Keratinocyte (primary cell): ENCODE measurements at regions not wholly inside any gene's neighbourhood (a gene's known extent, or its start where the extent isn't known, plus 50 kb on each side); places are given as distances from the start of the nearest gene placed in this dataset.
"Not testable (repeated sequence)": the region's sequence is repeated elsewhere in the genome, so short reads cannot be mapped to it uniquely, and the experiment has no call there.

Source experiments
- DNase-seq: peaks from one replicate; pipeline ENCODE4 v3.0.0-alpha.2; 2011; ENCODE audit warnings: low read depth, missing footprints, low spot score
- FAIRE-seq: peaks from 2 replicates; lab custom pipeline; 2011; peaks lifted over from hg19 to GRCh38; lab: Jason Lieb, UNC
- H2AFZ ChIP-seq: 2 replicates; pipeline ENCODE4 v1.6.0; 2012; ENCODE audit warnings: low read length, control low read depth, inconsistent platforms; ENCODE audit not compliant: control insufficient read depth
- H3K27ac ChIP-seq: 2 replicates; pipeline ENCODE4 v1.5.1; 2011; ENCODE audit warnings: low read length; ENCODE audit not compliant: control insufficient read depth, insufficient read depth
- H3K27me3 ChIP-seq: 3 replicates; pipeline ENCODE4 v1.6.0; 2011; ENCODE audit warnings: low read length; ENCODE audit not compliant: control insufficient read depth, insufficient read depth; ENCODE audit errors: extremely low read depth
- H3K36me3 ChIP-seq, 2 experiments: 2 replicates in 1 of 2; 3 replicates in 1 of 2; pipeline ENCODE4 v1.5.1; 2011; ENCODE audit warnings: low read length in 2 of 2, mild to moderate bottlenecking in 1 of 2; ENCODE audit not compliant: control insufficient read depth in 2 of 2, insufficient read depth in 2 of 2; ENCODE audit errors: extremely low read depth in 1 of 2
- H3K4me1 ChIP-seq: 3 replicates; pipeline ENCODE4 v1.5.1; 2011; ENCODE audit warnings: low read length; ENCODE audit not compliant: control insufficient read depth, insufficient read depth; ENCODE audit errors: extremely low read depth
- H3K4me2 ChIP-seq: 3 replicates; pipeline ENCODE4 v1.6.0; 2011; ENCODE audit warnings: low read depth, low read length; ENCODE audit not compliant: control insufficient read depth, insufficient read depth; ENCODE audit errors: extremely low read depth
- H3K4me3 ChIP-seq, 3 experiments: fragments of 200-600 bp in 1 of 3; sonication (generic) in 1 of 3; 2 replicates in 2 of 3; 3 replicates in 1 of 3; pipeline ENCODE4 v1.5.1; 2011 to 2016; ENCODE audit warnings: low read length in 3 of 3, mild to moderate bottlenecking in 3 of 3, control low read depth in 2 of 3, inconsistent platforms in 1 of 3, low read depth in 1 of 3, mixed read lengths in 1 of 3, mixed run types in 1 of 3, moderate library complexity in 1 of 3; ENCODE audit not compliant: control insufficient read depth in 2 of 3, insufficient read depth in 2 of 3; ENCODE audit errors: extremely low read depth in 1 of 3
- H3K79me2 ChIP-seq: 2 replicates; pipeline ENCODE4 v1.6.0; 2012; ENCODE audit warnings: low read length; ENCODE audit not compliant: control insufficient read depth, insufficient read depth
- H3K9ac ChIP-seq: 3 replicates; pipeline ENCODE4 v1.6.0; 2011; ENCODE audit warnings: low read length; ENCODE audit not compliant: control insufficient read depth, insufficient read depth; ENCODE audit errors: extremely low read depth
- H3K9me1 ChIP-seq: 3 replicates; pipeline ENCODE4 v1.6.0; 2011; ENCODE audit warnings: low read length; ENCODE audit not compliant: control insufficient read depth, insufficient read depth; ENCODE audit errors: extremely low read depth
- H3K9me3 ChIP-seq: 2 replicates; pipeline ENCODE4 v1.5.1; 2012; ENCODE audit warnings: low read depth, low read length; ENCODE audit not compliant: control insufficient read depth
- H4K20me1 ChIP-seq: 3 replicates; pipeline ENCODE4 v1.6.0; 2011; ENCODE audit warnings: low read length; ENCODE audit not compliant: control insufficient read depth, insufficient read depth; ENCODE audit errors: extremely low read depth
- EZH2 ChIP-seq: IDR thresholded peaks from one replicate; pipeline ENCODE4 v1.6.1; 2012; ENCODE audit warnings: inconsistent platforms, mild to moderate bottlenecking, low read length, moderate library complexity
- dilution Hi-C: fragments of 300-500 bp; cut with MboI; formaldehyde crosslinking; loops from one replicate; pipeline ENCODE4 v1.7.0; 2020; ENCODE audit warnings: low sequenced_read_pairs; ENCODE audit not compliant: extremely low pct_ligation_motif_present
- TF ChIP-seq, protein P1 (sequence below), 3 experiments: IDR thresholded peaks in 1 of 3; conservative IDR thresholded peaks in 1 of 3; optimal IDR thresholded peaks in 1 of 3; 2 replicates in 2 of 3; 3 replicates in 1 of 3; pipeline versions ENCODE3 to v1.5.1; 2011; ENCODE audit warnings: low read length in 3 of 3, mild to moderate bottlenecking in 3 of 3, moderate library complexity in 2 of 3, control low read depth in 1 of 3, inconsistent platforms in 1 of 3; ENCODE audit not compliant: insufficient read depth in 2 of 3; ENCODE audit errors: extremely low read depth in 1 of 3

DNA sequence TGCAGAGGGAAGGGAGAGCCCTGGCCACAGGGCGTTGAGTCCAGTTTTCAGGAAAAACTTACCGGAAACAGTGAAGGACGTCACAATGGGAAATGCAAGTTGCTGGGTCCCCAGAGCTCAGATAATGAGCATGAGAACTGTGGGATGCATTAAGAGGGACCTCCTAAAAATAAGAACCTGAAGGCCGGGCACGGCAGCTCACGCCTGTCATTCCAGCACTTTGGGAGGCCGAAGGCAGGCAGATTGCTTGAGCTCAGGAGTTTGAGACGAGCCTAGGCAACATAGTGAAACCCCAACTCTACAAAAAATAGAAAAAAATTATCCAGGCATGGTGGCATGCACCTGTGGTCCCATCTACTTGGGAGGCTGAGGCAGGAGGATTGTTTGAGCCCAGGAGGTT lies 170.6 kb downstream of the URI1 start:
- Histone ChIP-seq H3K9me1 (no peaks in the 10 kb centered on the region), H3K4me3 (no peak overlapping the region), H3K9ac (no peak overlapping the region), H3K4me2 (no peak overlapping the region), H3K79me2 (no peaks in the 10 kb centered on the region), H3K27me3 (no peaks in the 10 kb centered on the region), H3K27ac (no peak overlapping the region), H4K20me1 (no peaks in the 10 kb centered on the region), H3K4me1 (no peaks in the 10 kb centered on the region), H3K36me3 (no peaks in the 10 kb centered on the region), H3K9me3 (peaks cover 7% of the 10 kb centered on the region), H2AFZ (no peak overlapping the region)
- dilution Hi-C loops = no loop called here
- DNase-seq = no peak
- no peak for TF ChIP-seq EZH2
- TF ChIP-seq, protein P1, sequence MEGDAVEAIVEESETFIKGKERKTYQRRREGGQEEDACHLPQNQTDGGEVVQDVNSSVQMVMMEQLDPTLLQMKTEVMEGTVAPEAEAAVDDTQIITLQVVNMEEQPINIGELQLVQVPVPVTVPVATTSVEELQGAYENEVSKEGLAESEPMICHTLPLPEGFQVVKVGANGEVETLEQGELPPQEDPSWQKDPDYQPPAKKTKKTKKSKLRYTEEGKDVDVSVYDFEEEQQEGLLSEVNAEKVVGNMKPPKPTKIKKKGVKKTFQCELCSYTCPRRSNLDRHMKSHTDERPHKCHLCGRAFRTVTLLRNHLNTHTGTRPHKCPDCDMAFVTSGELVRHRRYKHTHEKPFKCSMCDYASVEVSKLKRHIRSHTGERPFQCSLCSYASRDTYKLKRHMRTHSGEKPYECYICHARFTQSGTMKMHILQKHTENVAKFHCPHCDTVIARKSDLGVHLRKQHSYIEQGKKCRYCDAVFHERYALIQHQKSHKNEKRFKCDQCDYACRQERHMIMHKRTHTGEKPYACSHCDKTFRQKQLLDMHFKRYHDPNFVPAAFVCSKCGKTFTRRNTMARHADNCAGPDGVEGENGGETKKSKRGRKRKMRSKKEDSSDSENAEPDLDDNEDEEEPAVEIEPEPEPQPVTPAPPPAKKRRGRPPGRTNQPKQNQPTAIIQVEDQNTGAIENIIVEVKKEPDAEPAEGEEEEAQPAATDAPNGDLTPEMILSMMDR (optimal IDR thresholded peaks at IDR 0.05 in 1 of 3, IDR thresholded peaks at IDR 0.05 in 1 of 3, conservative IDR thresholded peaks at IDR 0.05 in 1 of 3; ENCODE audit: extremely low read depth in 1 of 3, insufficient read depth in 2 of 3, low read length in 3 of 3) = no peak
- FAIRE-seq = no peak

DNA sequence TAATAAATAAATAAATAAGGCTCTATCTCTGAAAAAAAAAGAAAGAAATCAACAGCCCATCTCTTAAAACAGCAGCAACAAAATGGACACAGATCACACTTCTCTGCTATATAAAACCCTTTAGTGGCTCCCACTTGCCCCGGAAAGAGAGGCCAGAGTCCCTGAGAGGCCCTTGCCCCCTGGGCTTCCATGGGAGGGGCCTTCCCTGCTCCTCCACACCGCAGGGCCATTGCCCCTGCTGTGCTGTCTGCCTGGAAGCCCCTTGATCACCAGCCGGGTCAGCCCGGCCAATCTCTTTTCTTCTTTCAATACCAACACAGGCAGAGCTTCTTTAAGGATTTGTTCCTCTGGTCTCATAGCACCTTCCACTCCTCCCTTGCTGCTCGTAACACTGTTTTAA lies 171.1 kb downstream of the URI1 start:
- Histone ChIP-seq H3K9ac (no peak overlapping the region), H3K9me3 (peaks cover 9% of the 10 kb centered on the region), H2AFZ (no peak overlapping the region), H3K4me3 (no peak overlapping the region), H3K9me1 (no peaks in the 10 kb centered on the region), H3K79me2 (no peaks in the 10 kb centered on the region), H4K20me1 (no peaks in the 10 kb centered on the region), H3K27ac (no peak overlapping the region), H3K4me1 (no peaks in the 10 kb centered on the region), H3K36me3 (no peaks in the 10 kb centered on the region), H3K27me3 (no peaks in the 10 kb centered on the region), H3K4me2 (no peak overlapping the region)
- TF ChIP-seq, protein P1 (optimal IDR thresholded peaks at IDR 0.05 in 1 of 3, IDR thresholded peaks at IDR 0.05 in 1 of 3, conservative IDR thresholded peaks at IDR 0.05 in 1 of 3; ENCODE audit: extremely low read depth in 1 of 3, insufficient read depth in 2 of 3, low read length in 3 of 3) = no peak
- no peak for TF ChIP-seq EZH2
- dilution Hi-C loops = no loop called here
- no peak for FAIRE-seq
- no peak for DNase-seq

DNA sequence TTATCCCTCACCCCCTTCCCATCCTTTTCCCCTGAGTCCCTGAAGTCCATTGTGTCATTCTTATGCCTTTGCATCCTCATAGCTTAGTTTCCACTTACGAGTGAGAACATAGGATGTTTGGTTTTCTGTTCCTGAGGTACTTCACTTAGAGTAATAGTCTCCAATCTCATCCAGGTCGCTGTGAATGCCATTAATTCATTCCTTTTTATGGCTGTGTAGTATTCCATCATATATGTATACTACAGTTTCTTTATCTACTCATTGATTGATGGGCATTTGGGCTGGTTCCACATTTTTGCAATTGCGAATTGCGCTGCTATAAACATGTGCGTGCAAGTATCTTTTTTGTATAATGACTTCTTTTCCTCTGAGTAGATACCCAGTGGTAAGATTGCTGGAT lies 172.1 kb downstream of the URI1 start:
- H3K4me3 ChIP-seq, H3K4me2 ChIP-seq, H3K9ac ChIP-seq, H3K36me3 ChIP-seq, H3K9me3 ChIP-seq, dilution Hi-C loops, H4K20me1 ChIP-seq, H3K27ac ChIP-seq, H3K4me1 ChIP-seq, H3K9me1 ChIP-seq, H2AFZ ChIP-seq, H3K79me2 ChIP-seq, H3K27me3 ChIP-seq, FAIRE-seq, DNase-seq: not testable (repeated sequence)
